ENCODE measurements at regions not wholly inside any gene's neighbourhood (a gene's known extent, or its start where the extent isn't known, plus 50 kb on each side); places are given as distances from the start of the nearest gene placed in this dataset.

DNA sequence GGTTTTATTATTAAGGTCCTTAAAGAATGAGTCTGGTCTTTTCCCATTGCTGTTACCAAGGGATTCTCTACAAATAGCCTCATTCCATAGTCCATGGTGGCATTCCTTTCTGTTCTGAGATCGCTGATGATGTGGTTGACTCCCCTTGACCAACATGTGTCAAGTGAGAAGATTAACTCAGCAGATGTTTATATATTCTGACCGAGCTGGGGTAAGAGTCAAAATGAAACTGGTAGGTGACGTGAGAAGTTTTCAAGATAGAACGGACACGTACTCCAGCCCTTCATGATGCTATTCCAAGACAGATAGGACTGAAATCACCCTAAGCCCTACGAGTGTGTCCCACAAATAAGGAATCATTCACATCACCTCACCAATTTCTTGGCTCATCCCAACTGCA lies 155.5 kb upstream of the WWC1 start:
- WGBS (ENCODE audit: insufficient coverage, low coverage, low lambda C conversion rate, missing lambda C conversion rate) = 80% methylated on average over 6 of the region's 6 CpGs
- no peak for DNase-seq
- no peaks in the 10 kb centered on the region for H3K27me3 ChIP-seq
- H3K27ac ChIP-seq = no peak overlapping the region
- intact Hi-C loops (cut with DNase I) = no loop called here
- H3K9me3 ChIP-seq = no peaks in the 10 kb centered on the region
- ATAC-seq = no peak
- peaks cover 0 to 11% (median 6%) of the 10 kb centered on the region in 4 donors for H3K4me1 ChIP-seq
- TF ChIP-seq POLR2A (IDR thresholded peaks at IDR 0.05) = no peak
- TF ChIP-seq, protein P1, sequence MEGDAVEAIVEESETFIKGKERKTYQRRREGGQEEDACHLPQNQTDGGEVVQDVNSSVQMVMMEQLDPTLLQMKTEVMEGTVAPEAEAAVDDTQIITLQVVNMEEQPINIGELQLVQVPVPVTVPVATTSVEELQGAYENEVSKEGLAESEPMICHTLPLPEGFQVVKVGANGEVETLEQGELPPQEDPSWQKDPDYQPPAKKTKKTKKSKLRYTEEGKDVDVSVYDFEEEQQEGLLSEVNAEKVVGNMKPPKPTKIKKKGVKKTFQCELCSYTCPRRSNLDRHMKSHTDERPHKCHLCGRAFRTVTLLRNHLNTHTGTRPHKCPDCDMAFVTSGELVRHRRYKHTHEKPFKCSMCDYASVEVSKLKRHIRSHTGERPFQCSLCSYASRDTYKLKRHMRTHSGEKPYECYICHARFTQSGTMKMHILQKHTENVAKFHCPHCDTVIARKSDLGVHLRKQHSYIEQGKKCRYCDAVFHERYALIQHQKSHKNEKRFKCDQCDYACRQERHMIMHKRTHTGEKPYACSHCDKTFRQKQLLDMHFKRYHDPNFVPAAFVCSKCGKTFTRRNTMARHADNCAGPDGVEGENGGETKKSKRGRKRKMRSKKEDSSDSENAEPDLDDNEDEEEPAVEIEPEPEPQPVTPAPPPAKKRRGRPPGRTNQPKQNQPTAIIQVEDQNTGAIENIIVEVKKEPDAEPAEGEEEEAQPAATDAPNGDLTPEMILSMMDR (IDR thresholded peaks at IDR 0.05) = no peak
- H3K36me3 ChIP-seq = no peaks in the 10 kb centered on the region
- no peak overlapping the region for H3K4me3 ChIP-seq

GRCh38 chr5:168136340-168136739 lies 155.1 kb upstream of the WWC1 start:
- 19% methylated on average over 5 of the region's 5 CpGs for WGBS (ENCODE audit: insufficient coverage, low coverage, low lambda C conversion rate, missing lambda C conversion rate)
- intact Hi-C loops (cut with DNase I) = no loop called here
- Histone ChIP-seq H3K9me3 (no peaks in the 10 kb centered on the region), H3K27ac (no peak overlapping the region), H3K4me3 (no peak overlapping the region), H3K27me3 (no peaks in the 10 kb centered on the region), H3K36me3 (no peaks in the 10 kb centered on the region), H3K4me1 (peaks cover 0 to 11% (median 6%) of the 10 kb centered on the region in 4 donors)
- TF ChIP-seq, protein P1 (IDR thresholded peaks at IDR 0.05) = no peak
- ATAC-seq = peak; percentile 91 to 98 (median 94)
- peak; percentile 41 to 77 (median 70) for DNase-seq

GRCh38 chr5:168137265-168137664 lies 154.2 kb upstream of the WWC1 start:
- H3K4me3 ChIP-seq = no peak overlapping the region
- intact Hi-C loops (cut with DNase I) = no loop called here
- no peaks in the 10 kb centered on the region for H3K9me3 ChIP-seq
- 20% methylated on average over 2 of the region's 2 CpGs for WGBS (ENCODE audit: insufficient coverage, low coverage, low lambda C conversion rate, missing lambda C conversion rate)
- TF ChIP-seq, protein P1 (IDR thresholded peaks at IDR 0.05) = no peak
- no peak for TF ChIP-seq POLR2A (IDR thresholded peaks at IDR 0.05)
- H3K4me1 ChIP-seq = peaks cover 0 to 11% (median 6%) of the 10 kb centered on the region in 4 donors
- no peak overlapping the region for H3K27ac ChIP-seq
- peak; percentile 15 to 51 (median 48) for ATAC-seq
- no peaks in the 10 kb centered on the region for H3K27me3 ChIP-seq
- H3K36me3 ChIP-seq = no peaks in the 10 kb centered on the region
- no peak for DNase-seq

- 89% methylated on average over 5 of the region's 6 CpGs for WGBS (ENCODE audit: insufficient coverage, low coverage, low lambda C conversion rate, missing lambda C conversion rate)
- no peak for ATAC-seq
These were observed 151.2 kb upstream of the WWC1 start for GRCh38 chr5:168140241-168140640.

More at GRCh38 chr5:168140241-168140640, 151.2 kb upstream of the WWC1 start:
- Histone ChIP-seq H3K4me3 (no peak overlapping the region), H3K27ac (no peak overlapping the region), H3K36me3 (no peaks in the 10 kb centered on the region), H3K27me3 (no peaks in the 10 kb centered on the region), H3K9me3 (no peaks in the 10 kb centered on the region), H3K4me1 (peaks cover 0 to 11% (median 6%) of the 10 kb centered on the region in 4 donors)
- intact Hi-C loops (cut with DNase I) = no loop called here
- TF ChIP-seq POLR2A (IDR thresholded peaks at IDR 0.05) = no peak
- TF ChIP-seq, protein P1 (IDR thresholded peaks at IDR 0.05) = no peak
- no peak for DNase-seq
